ENCODE measurements at regions not wholly inside any gene's neighbourhood (a gene's known extent, or its start where the extent isn't known, plus 50 kb on each side); places are given as distances from the start of the nearest gene placed in this dataset.
"Not testable (repeated sequence)": the region's sequence is repeated elsewhere in the genome, so short reads cannot be mapped to it uniquely, and the experiment has no call there.

GRCh38 chr15:30845536-30845935, 58.2 kb upstream of the FAN1 start:
- not testable (repeated sequence) for TF ChIP-seq CTCF (IDR thresholded peaks at IDR 0.05; ENCODE audit: insufficient read depth, low read length); POLR2AphosphoS5 (IDR thresholded peaks at IDR 0.05; ENCODE audit: low read depth); REST (IDR thresholded peaks at IDR 0.05; ENCODE audit: insufficient replicate concordance, low read depth)
